C4-2B (cell line): ENCODE measurements at regions not wholly inside any gene's neighbourhood (a gene's known extent, or its start where the extent isn't known, plus 50 kb on each side); places are given as distances from the start of the nearest gene placed in this dataset.

ENCODE experiments used
- CTCF ChIP-seq: fragments of 450-650 bp; conservative IDR thresholded peaks from 2 replicates; pipeline ENCODE4 v1.5.1; 2017; ENCODE audit warnings: mild to moderate bottlenecking
- ZFX ChIP-seq: fragments of 450-650 bp; IDR thresholded peaks from 2 replicates; pipeline ENCODE4 v1.6.1; 2017

GRCh38 chr10:129094233-129094632 lies 372.8 kb upstream of the MGMT start:
- TF ChIP-seq CTCF = no peak
- TF ChIP-seq ZFX = no peak
